H7 (cell line): ENCODE measurements at regions not wholly inside any gene's neighbourhood (a gene's known extent, or its start where the extent isn't known, plus 50 kb on each side); places are given as distances from the start of the nearest gene placed in this dataset.

Experiments used
- DNase-seq: peaks from one replicate; pipeline ENCODE4 v3.0.0; 2012
- H3K27me3 ChIP-seq: 2 replicates; pipeline ENCODE4 v1.6.0; 2011; ENCODE audit warnings: mild to moderate bottlenecking, low read length; ENCODE audit not compliant: control insufficient read depth, insufficient read depth
- H3K36me3 ChIP-seq: replicated peaks from 2 replicates; pipeline ENCODE4 v1.5.1; 2011; ENCODE audit warnings: low read length; ENCODE audit not compliant: control insufficient read depth, insufficient read depth
- H3K4me3 ChIP-seq: 2 replicates; pipeline ENCODE4 v1.5.1; 2011; ENCODE audit warnings: low read depth, mild to moderate bottlenecking, control low read depth, low read length, moderate library complexity; ENCODE audit not compliant: insufficient read depth

GRCh38 chr2:45209875-45210274, 200.6 kb upstream of the SIX2 start:
- no peak for DNase-seq
- no peaks in the 10 kb centered on the region for H3K27me3 ChIP-seq
- H3K36me3 ChIP-seq, result no peaks in the 10 kb centered on the region
- no peak overlapping the region for H3K4me3 ChIP-seq

GRCh38 chr2:45209302-45209701, 200.1 kb upstream of the SIX2 start:
- no peak overlapping the region for H3K4me3 ChIP-seq
- no peak for DNase-seq
- H3K27me3 ChIP-seq, result no peaks in the 10 kb centered on the region
- no peaks in the 10 kb centered on the region for H3K36me3 ChIP-seq

- Histone ChIP-seq H3K36me3 (no peaks in the 10 kb centered on the region), H3K4me3 (no peak overlapping the region), H3K27me3 (no peaks in the 10 kb centered on the region)
- DNase-seq, result no peak
Observed at GRCh38 chr2:45207101-45207500, 197.8 kb upstream of the SIX2 start.

- no peak for DNase-seq
- Histone ChIP-seq H3K4me3 (no peak overlapping the region), H3K27me3 (no peaks in the 10 kb centered on the region), H3K36me3 (no peaks in the 10 kb centered on the region)
Observed at GRCh38 chr2:45205985-45206384, 196.7 kb upstream of the SIX2 start.

- no peaks in the 10 kb centered on the region for H3K27me3 ChIP-seq
- H3K36me3 ChIP-seq, result no peaks in the 10 kb centered on the region
- no peak overlapping the region for H3K4me3 ChIP-seq
- no peak for DNase-seq
Observed at GRCh38 chr2:45205480-45205879, 196.2 kb upstream of the SIX2 start.

- Histone ChIP-seq H3K27me3 (no peaks in the 10 kb centered on the region), H3K36me3 (no peaks in the 10 kb centered on the region), H3K4me3 (no peak overlapping the region)
- DNase-seq, result no peak
Observed at GRCh38 chr2:45203400-45203799, 194.1 kb upstream of the SIX2 start.

- Histone ChIP-seq H3K36me3 (no peaks in the 10 kb centered on the region), H3K4me3 (no peak overlapping the region), H3K27me3 (no peaks in the 10 kb centered on the region)
- no peak for DNase-seq
Observed at GRCh38 chr2:45199973-45200372, 190.7 kb upstream of the SIX2 start.

- Histone ChIP-seq H3K27me3 (no peaks in the 10 kb centered on the region), H3K4me3 (no peak overlapping the region), H3K36me3 (no peaks in the 10 kb centered on the region)
- no peak for DNase-seq
Observed at GRCh38 chr2:45195916-45196315, 186.7 kb upstream of the SIX2 start.

GRCh38 chr2:45194596-45194995, 185.3 kb upstream of the SIX2 start:
- Histone ChIP-seq H3K4me3 (no peak overlapping the region), H3K36me3 (no peaks in the 10 kb centered on the region), H3K27me3 (no peaks in the 10 kb centered on the region)
- DNase-seq, result no peak

GRCh38 chr2:45193581-45193980, 184.3 kb upstream of the SIX2 start:
- no peak for DNase-seq
- H3K4me3 ChIP-seq, result no peak overlapping the region
- H3K36me3 ChIP-seq, result no peaks in the 10 kb centered on the region
- H3K27me3 ChIP-seq, result no peaks in the 10 kb centered on the region

- DNase-seq, result no peak
- Histone ChIP-seq H3K36me3 (no peaks in the 10 kb centered on the region), H3K27me3 (no peaks in the 10 kb centered on the region)
Observed at GRCh38 chr2:45192991-45193390, 183.7 kb upstream of the SIX2 start.

GRCh38 chr2:45192481-45192880, 183.2 kb upstream of the SIX2 start:
- H3K36me3 ChIP-seq, result no peaks in the 10 kb centered on the region

More at GRCh38 chr2:45192991-45193390, 183.7 kb upstream of the SIX2 start:
- H3K4me3 ChIP-seq, result no peak overlapping the region

GRCh38 chr2:45191976-45192375, 182.7 kb upstream of the SIX2 start:
- Histone ChIP-seq H3K27me3 (no peaks in the 10 kb centered on the region), H3K4me3 (no peak overlapping the region), H3K36me3 (no peaks in the 10 kb centered on the region)
- no peak for DNase-seq

More at GRCh38 chr2:45192481-45192880, 183.2 kb upstream of the SIX2 start:
- H3K4me3 ChIP-seq, result no peak overlapping the region
- H3K27me3 ChIP-seq, result no peaks in the 10 kb centered on the region
- no peak for DNase-seq

- Histone ChIP-seq H3K4me3 (no peak overlapping the region), H3K36me3 (no peaks in the 10 kb centered on the region), H3K27me3 (no peaks in the 10 kb centered on the region)
- no peak for DNase-seq
Observed at GRCh38 chr2:45191146-45191863, 182.1 kb upstream of the SIX2 start.

- no peak overlapping the region for H3K4me3 ChIP-seq
- no peak for DNase-seq
- no peaks in the 10 kb centered on the region for H3K36me3 ChIP-seq
- no peaks in the 10 kb centered on the region for H3K27me3 ChIP-seq
Observed at GRCh38 chr2:45190481-45190942, 181.3 kb upstream of the SIX2 start.

- H3K36me3 ChIP-seq, result no peaks in the 10 kb centered on the region
- no peaks in the 10 kb centered on the region for H3K27me3 ChIP-seq
- H3K4me3 ChIP-seq, result no peak overlapping the region
- no peak for DNase-seq
Observed at GRCh38 chr2:45184606-45185005, 175.4 kb upstream of the SIX2 start.
